HepG2 (cell line): ENCODE measurements at regions not wholly inside any gene's neighbourhood (a gene's known extent, or its start where the extent isn't known, plus 50 kb on each side); places are given as distances from the start of the nearest gene placed in this dataset.
"Not testable (repeated sequence)": the region's sequence is repeated elsewhere in the genome, so short reads cannot be mapped to it uniquely, and the experiment has no call there.

Experiments used
- CEBPB ChIP-seq: IDR thresholded peaks from 2 replicates; pipeline ENCODE4 v1.6.1; 2011; ENCODE audit warnings: low read depth, low read length, improper control_type of control experiment, borderline replicate concordance
- FIP1L1 ChIP-seq: fragments of 200-400 bp; formaldehyde crosslinking; IDR thresholded peaks from 2 replicates; pipeline ENCODE4 v1.6.1; 2018; ENCODE audit warnings: low read depth, mild to moderate bottlenecking, low read length, moderate library complexity, borderline replicate concordance; ENCODE audit not compliant: insufficient read depth
- KDM1A ChIP-seq: IDR thresholded peaks from 2 replicates; pipeline ENCODE4 v1.6.1; 2016; ENCODE audit warnings: missing compliant biosample characterization
- YY1 ChIP-seq: IDR thresholded peaks from 2 replicates; pipeline ENCODE4 v1.6.1; 2011; ENCODE audit warnings: low read length, low read depth, moderate library complexity, mild to moderate bottlenecking; ENCODE audit not compliant: insufficient read depth, insufficient replicate concordance
- ZSCAN30 ChIP-seq: sonication (generic); formaldehyde crosslinking; IDR thresholded peaks from 2 replicates; pipeline ENCODE4 v1.5.0; 2020; ENCODE audit warnings: mild to moderate bottlenecking, missing genetic modification reagents
- TF ChIP-seq, protein P1 (sequence below): IDR thresholded peaks from 2 replicates; pipeline ENCODE4 v1.6.1; 2012; ENCODE audit warnings: inconsistent platforms
- TF ChIP-seq, protein P2 (sequence below): sonication (generic); formaldehyde crosslinking; IDR thresholded peaks from 2 replicates; pipeline ENCODE4 v1.4.0; 2020; ENCODE audit warnings: missing genetic modification reagents
- TF ChIP-seq, protein P3 (sequence below): sonication (generic); formaldehyde crosslinking; IDR thresholded peaks from 2 replicates; pipeline ENCODE4 v1.5.0; 2020; ENCODE audit warnings: mild to moderate bottlenecking, missing genetic modification reagents, moderate library complexity

DNA sequence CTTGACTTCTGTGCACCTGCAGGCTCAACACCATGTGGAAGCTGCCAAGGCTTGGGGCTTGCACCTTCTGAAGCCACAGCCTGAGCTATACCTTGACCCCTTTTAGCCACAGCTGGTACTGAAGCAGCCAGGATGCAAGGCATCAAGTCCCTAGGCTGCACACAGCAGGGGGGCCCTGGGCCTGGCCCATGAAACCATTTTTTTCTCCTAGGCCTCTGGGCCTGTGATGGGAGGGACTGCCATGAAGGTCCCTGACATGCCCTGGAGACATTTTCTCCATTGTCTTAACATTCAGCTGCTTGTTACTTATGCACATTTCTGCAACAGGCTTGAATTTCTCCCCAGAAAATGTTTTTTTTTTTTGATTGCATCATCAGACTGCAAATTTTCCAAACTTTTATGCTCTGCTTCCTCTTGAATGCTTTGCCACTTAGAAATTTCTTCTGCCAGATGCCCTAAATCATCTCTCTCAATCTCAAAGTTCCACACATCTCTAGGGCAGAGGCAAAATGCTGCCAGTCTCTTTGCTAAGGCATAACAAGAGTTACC lies 260.2 kb downstream of the SPRY1 start:
- not testable (repeated sequence) for TF ChIP-seq KDM1A (CRISPR knock-in tag); ZSCAN30; YY1; CEBPB; FIP1L1
- TF ChIP-seq, protein P1, sequence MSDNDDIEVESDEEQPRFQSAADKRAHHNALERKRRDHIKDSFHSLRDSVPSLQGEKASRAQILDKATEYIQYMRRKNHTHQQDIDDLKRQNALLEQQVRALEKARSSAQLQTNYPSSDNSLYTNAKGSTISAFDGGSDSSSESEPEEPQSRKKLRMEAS: not testable (repeated sequence)
- TF ChIP-seq, protein P2, sequence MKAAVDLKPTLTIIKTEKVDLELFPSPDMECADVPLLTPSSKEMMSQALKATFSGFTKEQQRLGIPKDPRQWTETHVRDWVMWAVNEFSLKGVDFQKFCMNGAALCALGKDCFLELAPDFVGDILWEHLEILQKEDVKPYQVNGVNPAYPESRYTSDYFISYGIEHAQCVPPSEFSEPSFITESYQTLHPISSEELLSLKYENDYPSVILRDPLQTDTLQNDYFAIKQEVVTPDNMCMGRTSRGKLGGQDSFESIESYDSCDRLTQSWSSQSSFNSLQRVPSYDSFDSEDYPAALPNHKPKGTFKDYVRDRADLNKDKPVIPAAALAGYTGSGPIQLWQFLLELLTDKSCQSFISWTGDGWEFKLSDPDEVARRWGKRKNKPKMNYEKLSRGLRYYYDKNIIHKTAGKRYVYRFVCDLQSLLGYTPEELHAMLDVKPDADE (CRISPR knock-in tag): not testable (repeated sequence)
- TF ChIP-seq, protein P3, sequence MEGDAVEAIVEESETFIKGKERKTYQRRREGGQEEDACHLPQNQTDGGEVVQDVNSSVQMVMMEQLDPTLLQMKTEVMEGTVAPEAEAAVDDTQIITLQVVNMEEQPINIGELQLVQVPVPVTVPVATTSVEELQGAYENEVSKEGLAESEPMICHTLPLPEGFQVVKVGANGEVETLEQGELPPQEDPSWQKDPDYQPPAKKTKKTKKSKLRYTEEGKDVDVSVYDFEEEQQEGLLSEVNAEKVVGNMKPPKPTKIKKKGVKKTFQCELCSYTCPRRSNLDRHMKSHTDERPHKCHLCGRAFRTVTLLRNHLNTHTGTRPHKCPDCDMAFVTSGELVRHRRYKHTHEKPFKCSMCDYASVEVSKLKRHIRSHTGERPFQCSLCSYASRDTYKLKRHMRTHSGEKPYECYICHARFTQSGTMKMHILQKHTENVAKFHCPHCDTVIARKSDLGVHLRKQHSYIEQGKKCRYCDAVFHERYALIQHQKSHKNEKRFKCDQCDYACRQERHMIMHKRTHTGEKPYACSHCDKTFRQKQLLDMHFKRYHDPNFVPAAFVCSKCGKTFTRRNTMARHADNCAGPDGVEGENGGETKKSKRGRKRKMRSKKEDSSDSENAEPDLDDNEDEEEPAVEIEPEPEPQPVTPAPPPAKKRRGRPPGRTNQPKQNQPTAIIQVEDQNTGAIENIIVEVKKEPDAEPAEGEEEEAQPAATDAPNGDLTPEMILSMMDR (CRISPR knock-in tag): not testable (repeated sequence)
